ENCODE measurements at regions not wholly inside any gene's neighbourhood (a gene's known extent, or its start where the extent isn't known, plus 50 kb on each side); places are given as distances from the start of the nearest gene placed in this dataset.

- H3K27me3 ChIP-seq, result no peaks in the 10 kb centered on the region
- ATAC-seq (ENCODE audit: low FRiP score in 2 of 2) (no peak), DNase-seq (no peak)
- WGBS, 2 donors, result 82 to 84% methylated on average over 8 of the region's 8 CpGs
- peaks cover 0 to 16% (median 12%) of the 10 kb centered on the region in 4 donors for H3K4me1 ChIP-seq
- H3K27ac ChIP-seq, result no peak overlapping the region
- H3K36me3 ChIP-seq, result no peaks in the 10 kb centered on the region
- no peak overlapping the region for H3K4me3 ChIP-seq
- H3K9me3 ChIP-seq, result no peaks in the 10 kb centered on the region
- TF ChIP-seq CTCF (IDR thresholded peaks at IDR 0.05) (no peak), POLR2A (IDR thresholded peaks at IDR 0.05) (no peak), POLR2AphosphoS5 (IDR thresholded peaks at IDR 0.05) (no peak), EP300 (IDR thresholded peaks at IDR 0.05) (no peak)
Measured at GRCh38 chr4:153113061-153113837, 91.0 kb upstream of the TRIM2 start.

- 49 to 55% methylated on average over 5 of the region's 5 CpGs for WGBS, 2 donors
- no peak for ATAC-seq (ENCODE audit: low FRiP score in 2 of 2)
- TF ChIP-seq EP300 (IDR thresholded peaks at IDR 0.05), result no peak
- TF ChIP-seq CTCF (IDR thresholded peaks at IDR 0.05), result no peak
- no peak for TF ChIP-seq POLR2A (IDR thresholded peaks at IDR 0.05)
Measured at GRCh38 chr4:153113838-153114105, 90.5 kb upstream of the TRIM2 start.

GRCh38 chr4:153114771-153115321, 89.4 kb upstream of the TRIM2 start:
- H3K4me1 ChIP-seq, result peaks cover 0 to 16% (median 12%) of the 10 kb centered on the region in 4 donors
- no peaks in the 10 kb centered on the region for H3K27me3 ChIP-seq
- 73 to 75% methylated on average over 11 of the region's 11 CpGs for WGBS, 2 donors
- no peaks in the 10 kb centered on the region for H3K9me3 ChIP-seq
- peak in 1 of 2 donors; percentile 62 for ATAC-seq (ENCODE audit: low FRiP score in 2 of 2)
- peak overlapping the region in 1 of 4 donors; percentile 52 for H3K27ac ChIP-seq
- TF ChIP-seq CTCF (IDR thresholded peaks at IDR 0.05) (no peak), POLR2AphosphoS5 (IDR thresholded peaks at IDR 0.05) (no peak), EP300 (IDR thresholded peaks at IDR 0.05) (no peak), POLR2A (IDR thresholded peaks at IDR 0.05) (no peak)
- DNase-seq, result no peak
- no peak overlapping the region for H3K4me3 ChIP-seq
- no peaks in the 10 kb centered on the region for H3K36me3 ChIP-seq

More at GRCh38 chr4:153113838-153114105, 90.5 kb upstream of the TRIM2 start:
- Histone ChIP-seq H3K9me3 (no peaks in the 10 kb centered on the region), H3K36me3 (no peaks in the 10 kb centered on the region), H3K27ac (no peak overlapping the region), H3K4me3 (no peak overlapping the region), H3K4me1 (peaks cover 0 to 16% (median 12%) of the 10 kb centered on the region in 4 donors), H3K27me3 (no peaks in the 10 kb centered on the region)
- no peak for DNase-seq

GRCh38 chr4:153115322-153116290, 88.6 kb upstream of the TRIM2 start:
- peak; percentile 63 to 70 for ATAC-seq (ENCODE audit: low FRiP score in 2 of 2)
- Histone ChIP-seq H3K4me3 (peak overlapping the region in 3 of 4 donors; percentile 7 to 41 (median 32)), H3K9me3 (no peaks in the 10 kb centered on the region), H3K36me3 (no peaks in the 10 kb centered on the region), H3K27ac (peak overlapping the region; percentile 44 to 53 (median 48)), H3K27me3 (no peaks in the 10 kb centered on the region), H3K4me1 (peaks cover 0 to 16% (median 12%) of the 10 kb centered on the region in 4 donors)
- DNase-seq, result peak; percentile 22 to 28
- TF ChIP-seq POLR2A (IDR thresholded peaks at IDR 0.05), result no peak
- no peak for TF ChIP-seq EP300 (IDR thresholded peaks at IDR 0.05)
- no peak for TF ChIP-seq CTCF (IDR thresholded peaks at IDR 0.05)
- no peak for TF ChIP-seq POLR2AphosphoS5 (IDR thresholded peaks at IDR 0.05)
- WGBS, 2 donors, result 59 to 60% methylated on average over 12 to 13 of the region's 13 CpGs

All from upper lobe of left lung (tissue), 6 donors.